ENCODE measurements at regions not wholly inside any gene's neighbourhood (a gene's known extent, or its start where the extent isn't known, plus 50 kb on each side); places are given as distances from the start of the nearest gene placed in this dataset.

DNA sequence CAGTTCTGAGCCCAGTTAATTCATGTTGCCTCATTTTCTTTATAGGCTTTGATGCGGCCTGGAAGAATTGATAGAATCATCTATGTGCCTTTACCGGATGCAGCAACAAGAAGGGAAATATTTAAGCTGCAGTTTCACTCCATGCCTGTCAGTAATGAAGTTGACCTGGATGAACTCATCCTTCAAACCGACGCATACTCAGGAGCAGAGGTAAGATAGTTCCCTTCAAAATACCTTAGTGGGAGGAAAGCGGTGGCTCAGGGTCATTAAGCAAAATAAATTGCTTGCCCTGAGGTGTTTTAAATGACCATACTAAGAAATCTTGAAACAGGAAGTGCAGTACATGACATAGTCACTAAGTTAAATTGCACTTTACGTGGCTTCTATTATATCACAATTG, 140.6 kb upstream of the SPRY1 start:
- WGBS, 2 donors: 93 to 95% methylated on average over 6 of the region's 6 CpGs

GRCh38 chr4:123256901-123257300, 139.7 kb upstream of the SPRY1 start:
- Histone ChIP-seq H3K4me1 (ENCODE audit: control insufficient read depth in 2 of 2, insufficient read depth in 2 of 2, low read length in 1 of 2) (peaks cover 0 to 4% of the 10 kb centered on the region in 2 donors), H3K27me3 (ENCODE audit: control insufficient read depth in 1 of 2, insufficient read depth in 2 of 2, low read length in 2 of 2) (no peaks in the 10 kb centered on the region), H3K9me3 (ENCODE audit: control insufficient read depth in 2 of 2, insufficient read depth in 1 of 2, low read depth in 1 of 2, low read length in 1 of 2) (no peaks in the 10 kb centered on the region), H3K4me3 (ENCODE audit: low read depth in 1 of 2, low read length in 2 of 2) (no peak overlapping the region), H3K27ac (ENCODE audit: low read depth in 2 of 2, low read length in 1 of 2) (no peak overlapping the region), H3K36me3 (ENCODE audit: control insufficient read depth in 2 of 2, insufficient read depth in 2 of 2, low read length in 1 of 2) (peaks cover 0 to 2% of the 10 kb centered on the region in 2 donors)
- WGBS, 2 donors: 72 to 80% methylated on average over 4 of the region's 4 CpGs

More for the DNA sequence above, 140.6 kb upstream of the SPRY1 start:
- Histone ChIP-seq H3K4me3 (ENCODE audit: low read depth in 1 of 2, low read length in 2 of 2) (no peak overlapping the region), H3K27ac (ENCODE audit: low read depth in 2 of 2, low read length in 1 of 2) (no peak overlapping the region), H3K4me1 (ENCODE audit: control insufficient read depth in 2 of 2, insufficient read depth in 2 of 2, low read length in 1 of 2) (peaks cover 0 to 4% of the 10 kb centered on the region in 2 donors), H3K36me3 (ENCODE audit: control insufficient read depth in 2 of 2, insufficient read depth in 2 of 2, low read length in 1 of 2) (peaks cover 0 to 2% of the 10 kb centered on the region in 2 donors), H3K27me3 (ENCODE audit: control insufficient read depth in 1 of 2, insufficient read depth in 2 of 2, low read length in 2 of 2) (no peaks in the 10 kb centered on the region), H3K9me3 (ENCODE audit: control insufficient read depth in 2 of 2, insufficient read depth in 1 of 2, low read depth in 1 of 2, low read length in 1 of 2) (no peaks in the 10 kb centered on the region)

DNA sequence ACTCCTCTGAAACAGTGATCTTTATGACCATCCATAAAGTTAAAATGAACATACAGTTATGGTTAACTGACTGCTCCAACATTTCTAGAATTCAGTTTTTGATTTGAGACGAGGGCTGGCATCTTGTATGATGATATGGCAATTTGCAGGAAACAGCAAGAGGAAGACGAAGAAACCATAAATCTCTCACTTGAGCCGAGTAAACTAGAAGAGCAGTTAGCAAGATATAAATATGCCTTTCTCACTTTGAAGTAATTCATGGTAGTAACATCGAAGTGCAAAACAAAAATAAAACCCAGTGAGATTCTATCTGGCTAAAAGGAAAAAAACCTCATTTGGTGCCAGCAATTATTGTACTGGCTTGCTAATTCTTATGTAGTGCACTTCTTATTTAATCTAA, 139.0 kb upstream of the SPRY1 start:
- H3K27ac ChIP-seq (ENCODE audit: low read depth in 2 of 2, low read length in 1 of 2): no peak overlapping the region

GRCh38 chr4:123259676-123260646, 136.6 kb upstream of the SPRY1 start:
- no peaks in the 10 kb centered on the region for H3K27me3 ChIP-seq (ENCODE audit: control insufficient read depth in 1 of 2, insufficient read depth in 2 of 2, low read length in 2 of 2)
- H3K9me3 ChIP-seq (ENCODE audit: control insufficient read depth in 2 of 2, insufficient read depth in 1 of 2, low read depth in 1 of 2, low read length in 1 of 2): no peaks in the 10 kb centered on the region
- no peak overlapping the region for H3K4me3 ChIP-seq (ENCODE audit: low read depth in 1 of 2, low read length in 2 of 2)
- no peak overlapping the region for H3K27ac ChIP-seq (ENCODE audit: low read depth in 2 of 2, low read length in 1 of 2)
- 41 to 52% methylated on average over 2 of the region's 2 CpGs for WGBS, 2 donors
- H3K4me1 ChIP-seq (ENCODE audit: control insufficient read depth in 2 of 2, insufficient read depth in 2 of 2, low read length in 1 of 2): peaks cover 0 to 4% of the 10 kb centered on the region in 2 donors
- H3K36me3 ChIP-seq (ENCODE audit: control insufficient read depth in 2 of 2, insufficient read depth in 2 of 2, low read length in 1 of 2): peaks cover 0 to 2% of the 10 kb centered on the region in 2 donors

More for the DNA sequence above, 139.0 kb upstream of the SPRY1 start:
- peaks cover 0 to 4% of the 10 kb centered on the region in 2 donors for H3K4me1 ChIP-seq (ENCODE audit: control insufficient read depth in 2 of 2, insufficient read depth in 2 of 2, low read length in 1 of 2)
- no peak overlapping the region for H3K4me3 ChIP-seq (ENCODE audit: low read depth in 1 of 2, low read length in 2 of 2)
- peaks cover 0 to 2% of the 10 kb centered on the region in 2 donors for H3K36me3 ChIP-seq (ENCODE audit: control insufficient read depth in 2 of 2, insufficient read depth in 2 of 2, low read length in 1 of 2)
- 64% methylated on average over 4 of the region's 4 CpGs for WGBS, 2 donors
- no peaks in the 10 kb centered on the region for H3K9me3 ChIP-seq (ENCODE audit: control insufficient read depth in 2 of 2, insufficient read depth in 1 of 2, low read depth in 1 of 2, low read length in 1 of 2)
- no peaks in the 10 kb centered on the region for H3K27me3 ChIP-seq (ENCODE audit: control insufficient read depth in 1 of 2, insufficient read depth in 2 of 2, low read length in 2 of 2)

DNA sequence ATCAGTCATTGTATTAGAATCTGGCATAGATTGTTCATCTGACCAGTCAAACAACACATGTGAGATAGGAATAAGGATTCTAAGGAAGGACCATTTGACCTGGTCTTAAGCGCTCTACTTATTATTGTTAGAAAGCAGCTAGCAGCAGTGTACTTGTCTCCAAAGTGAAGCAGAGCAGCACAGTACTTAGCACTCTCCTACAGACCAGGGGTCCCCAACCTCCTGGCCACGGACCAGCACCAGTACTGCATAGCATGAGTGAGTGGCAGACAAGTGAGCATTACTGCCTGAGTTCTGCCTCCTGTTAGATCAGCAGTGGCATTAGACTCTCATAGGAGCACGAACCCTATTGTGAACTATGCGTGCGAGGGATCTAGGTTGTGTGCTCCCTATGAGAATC, 135.9 kb upstream of the SPRY1 start:
- no peaks in the 10 kb centered on the region for H3K27me3 ChIP-seq (ENCODE audit: control insufficient read depth in 1 of 2, insufficient read depth in 2 of 2, low read length in 2 of 2)
- no peaks in the 10 kb centered on the region for H3K9me3 ChIP-seq (ENCODE audit: control insufficient read depth in 2 of 2, insufficient read depth in 1 of 2, low read depth in 1 of 2, low read length in 1 of 2)
- 93% methylated on average over 5 of the region's 5 CpGs for WGBS, 2 donors
- H3K36me3 ChIP-seq (ENCODE audit: control insufficient read depth in 2 of 2, insufficient read depth in 2 of 2, low read length in 1 of 2): peaks cover 0 to 2% of the 10 kb centered on the region in 2 donors
- H3K27ac ChIP-seq (ENCODE audit: low read depth in 2 of 2, low read length in 1 of 2): no peak overlapping the region
- H3K4me1 ChIP-seq (ENCODE audit: control insufficient read depth in 2 of 2, insufficient read depth in 2 of 2, low read length in 1 of 2): peaks cover 0 to 4% of the 10 kb centered on the region in 2 donors
- no peak overlapping the region for H3K4me3 ChIP-seq (ENCODE audit: low read depth in 1 of 2, low read length in 2 of 2)

DNA sequence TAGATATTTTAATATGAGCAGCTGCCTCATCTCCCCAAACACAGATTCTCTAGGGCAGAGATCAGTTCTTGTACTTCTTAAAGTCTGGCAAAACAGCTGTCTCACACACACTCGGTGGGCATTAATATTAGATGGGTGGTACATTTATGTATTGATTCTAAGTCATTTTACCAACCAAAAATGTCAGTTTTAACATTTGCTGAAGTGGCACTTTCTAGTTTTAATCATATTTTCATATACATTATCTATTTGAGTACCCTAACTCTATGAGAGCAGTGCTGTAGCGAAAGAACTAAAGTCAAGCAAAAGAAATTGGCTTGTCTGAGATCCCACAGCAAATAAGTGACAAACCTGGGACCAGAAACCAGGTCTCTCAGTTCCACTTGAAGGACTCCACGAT, 134.5 kb upstream of the SPRY1 start:
- H3K4me1 ChIP-seq (ENCODE audit: control insufficient read depth in 2 of 2, insufficient read depth in 2 of 2, low read length in 1 of 2): peaks cover 0 to 4% of the 10 kb centered on the region in 2 donors
- no peak overlapping the region for H3K4me3 ChIP-seq (ENCODE audit: low read depth in 1 of 2, low read length in 2 of 2)
- peaks cover 0 to 2% of the 10 kb centered on the region in 2 donors for H3K36me3 ChIP-seq (ENCODE audit: control insufficient read depth in 2 of 2, insufficient read depth in 2 of 2, low read length in 1 of 2)
- no peaks in the 10 kb centered on the region for H3K9me3 ChIP-seq (ENCODE audit: control insufficient read depth in 2 of 2, insufficient read depth in 1 of 2, low read depth in 1 of 2, low read length in 1 of 2)
- 90 to 92% methylated on average over 3 of the region's 3 CpGs for WGBS, 2 donors
- no peaks in the 10 kb centered on the region for H3K27me3 ChIP-seq (ENCODE audit: control insufficient read depth in 1 of 2, insufficient read depth in 2 of 2, low read length in 2 of 2)
- no peak overlapping the region for H3K27ac ChIP-seq (ENCODE audit: low read depth in 2 of 2, low read length in 1 of 2)

DNA sequence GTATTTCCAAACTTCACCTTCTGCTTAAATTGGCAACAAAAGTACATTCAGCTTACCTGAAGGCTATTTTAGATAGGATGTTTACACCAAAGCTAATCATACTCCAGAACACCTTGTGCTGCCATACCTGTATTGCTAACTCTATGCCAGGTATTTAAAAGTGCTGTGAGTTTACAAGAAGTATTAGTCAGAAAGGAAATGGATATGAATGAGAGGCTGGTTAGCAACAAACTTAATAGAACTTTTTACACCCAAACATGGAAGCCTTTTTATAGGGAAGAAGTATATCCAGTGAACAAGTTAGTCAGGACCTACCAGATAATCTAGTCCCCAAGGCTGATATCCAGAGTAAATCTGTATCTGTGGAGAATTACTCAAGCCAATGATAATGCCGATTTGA, 131.2 kb upstream of the SPRY1 start:
- Histone ChIP-seq H3K4me1 (ENCODE audit: control insufficient read depth in 2 of 2, insufficient read depth in 2 of 2, low read length in 1 of 2) (peaks cover 0 to 2% of the 10 kb centered on the region in 2 donors), H3K4me3 (ENCODE audit: low read depth in 1 of 2, low read length in 2 of 2) (no peak overlapping the region), H3K27me3 (ENCODE audit: control insufficient read depth in 1 of 2, insufficient read depth in 2 of 2, low read length in 2 of 2) (no peaks in the 10 kb centered on the region), H3K36me3 (ENCODE audit: control insufficient read depth in 2 of 2, insufficient read depth in 2 of 2, low read length in 1 of 2) (peaks cover 0 to 2% of the 10 kb centered on the region in 2 donors), H3K9me3 (ENCODE audit: control insufficient read depth in 2 of 2, insufficient read depth in 1 of 2, low read depth in 1 of 2, low read length in 1 of 2) (no peaks in the 10 kb centered on the region), H3K27ac (ENCODE audit: low read depth in 2 of 2, low read length in 1 of 2) (no peak overlapping the region)
- WGBS, 2 donors: 66 to 76% methylated on average over 1 of the region's 1 CpG

DNA sequence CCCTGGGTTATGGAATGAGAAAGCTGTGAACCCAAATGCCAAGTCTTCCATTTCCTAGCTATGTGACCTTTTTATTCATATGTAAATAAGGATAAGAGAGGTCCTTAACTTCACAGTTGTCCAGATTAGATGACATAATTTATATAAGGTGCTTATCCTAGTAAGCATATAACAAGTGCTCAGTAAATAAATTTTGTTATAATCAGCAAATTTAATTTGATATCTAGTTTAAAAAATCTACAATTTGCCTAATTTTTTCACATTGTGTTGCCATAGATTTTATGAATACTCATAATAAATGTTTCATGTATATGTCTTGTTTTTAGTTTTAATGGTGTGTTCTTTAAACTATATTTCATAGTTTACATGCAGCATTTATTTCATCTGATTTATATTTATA, 130.4 kb upstream of the SPRY1 start:
- no peak overlapping the region for H3K27ac ChIP-seq (ENCODE audit: low read depth in 2 of 2, low read length in 1 of 2)
- H3K4me1 ChIP-seq (ENCODE audit: control insufficient read depth in 2 of 2, insufficient read depth in 2 of 2, low read length in 1 of 2): no peaks in the 10 kb centered on the region
- no peaks in the 10 kb centered on the region for H3K36me3 ChIP-seq (ENCODE audit: control insufficient read depth in 2 of 2, insufficient read depth in 2 of 2, low read length in 1 of 2)
- H3K9me3 ChIP-seq (ENCODE audit: control insufficient read depth in 2 of 2, insufficient read depth in 1 of 2, low read depth in 1 of 2, low read length in 1 of 2): no peaks in the 10 kb centered on the region
- no peaks in the 10 kb centered on the region for H3K27me3 ChIP-seq (ENCODE audit: control insufficient read depth in 1 of 2, insufficient read depth in 2 of 2, low read length in 2 of 2)
- H3K4me3 ChIP-seq (ENCODE audit: low read depth in 1 of 2, low read length in 2 of 2): no peak overlapping the region

- WGBS, 2 donors: 98 to 99% methylated on average over 3 of the region's 3 CpGs
- H3K36me3 ChIP-seq (ENCODE audit: control insufficient read depth in 2 of 2, insufficient read depth in 2 of 2, low read length in 1 of 2): no peaks in the 10 kb centered on the region
- H3K4me1 ChIP-seq (ENCODE audit: control insufficient read depth in 2 of 2, insufficient read depth in 2 of 2, low read length in 1 of 2): no peaks in the 10 kb centered on the region
- H3K27ac ChIP-seq (ENCODE audit: low read depth in 2 of 2, low read length in 1 of 2): no peak overlapping the region
- no peaks in the 10 kb centered on the region for H3K27me3 ChIP-seq (ENCODE audit: control insufficient read depth in 1 of 2, insufficient read depth in 2 of 2, low read length in 2 of 2)
- no peaks in the 10 kb centered on the region for H3K9me3 ChIP-seq (ENCODE audit: control insufficient read depth in 2 of 2, insufficient read depth in 1 of 2, low read depth in 1 of 2, low read length in 1 of 2)
- H3K4me3 ChIP-seq (ENCODE audit: low read depth in 1 of 2, low read length in 2 of 2): no peak overlapping the region
These were observed 117.8 kb upstream of the SPRY1 start for GRCh38 chr4:123278755-123279154.
